A172 (cell line): ENCODE measurements at regions not wholly inside any gene's neighbourhood (a gene's known extent, or its start where the extent isn't known, plus 50 kb on each side); places are given as distances from the start of the nearest gene placed in this dataset.
A peak's percentile ranks its signal among the peaks of the same experiment; 100 is the strongest.

Experiments
- DNase-seq: peaks from one replicate; pipeline ENCODE4 v3.0.0-alpha.2; 2015; ENCODE audit warnings: low spot score

DNA sequence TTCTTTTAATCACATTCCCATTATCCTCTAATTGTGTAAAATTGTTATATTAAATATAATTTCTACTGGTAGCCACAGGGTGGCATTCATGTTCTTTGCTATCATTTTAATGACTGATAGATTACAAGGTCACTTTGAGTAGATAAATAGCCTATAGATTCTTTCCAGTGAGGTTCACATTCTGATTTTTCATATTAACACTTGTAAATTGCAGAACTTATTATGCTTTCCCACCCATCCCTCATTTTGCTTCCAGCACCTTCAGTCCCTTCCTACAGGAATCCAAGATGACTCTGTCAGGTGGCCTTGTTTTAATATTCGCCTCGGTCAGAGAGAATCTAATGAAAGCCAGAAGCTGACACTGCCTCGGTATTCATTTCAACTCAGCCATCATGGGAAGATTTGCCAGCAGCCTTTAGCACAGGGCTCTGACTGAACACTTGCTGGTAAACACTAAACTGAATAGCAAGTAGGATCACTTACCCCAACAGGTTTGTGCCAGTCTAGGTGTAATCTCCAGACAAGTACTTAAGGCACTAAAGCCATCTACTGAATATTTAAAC is 101.2 kb upstream of the FSHR start:
- no peak for DNase-seq

DNA sequence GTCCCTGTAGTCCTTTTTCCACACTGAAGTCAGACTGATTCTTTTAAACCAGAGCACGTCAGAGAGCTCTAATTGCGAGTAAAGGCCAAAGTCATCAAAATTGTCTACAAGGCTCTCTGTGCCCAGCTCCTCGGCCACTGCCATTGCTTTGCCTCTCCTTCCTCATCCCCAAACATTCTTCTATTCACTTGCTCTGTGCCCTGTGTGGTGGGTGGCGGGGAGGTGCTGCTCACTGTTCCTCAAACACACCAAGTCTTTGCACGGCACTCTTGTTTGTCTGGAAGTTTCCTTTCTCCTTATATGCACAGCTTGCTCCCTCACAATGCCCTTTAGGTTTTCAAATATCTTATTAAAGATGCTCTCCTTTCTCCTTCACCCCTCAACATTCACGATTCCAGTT is 100.1 kb upstream of the FSHR start:
- no peak for DNase-seq

- no peak for DNase-seq
Measured at GRCh38 chr2:49251766-49252165, 97.5 kb upstream of the FSHR start.

- DNase-seq: no peak
Measured at GRCh38 chr2:49251251-49251650, 96.9 kb upstream of the FSHR start.

DNA sequence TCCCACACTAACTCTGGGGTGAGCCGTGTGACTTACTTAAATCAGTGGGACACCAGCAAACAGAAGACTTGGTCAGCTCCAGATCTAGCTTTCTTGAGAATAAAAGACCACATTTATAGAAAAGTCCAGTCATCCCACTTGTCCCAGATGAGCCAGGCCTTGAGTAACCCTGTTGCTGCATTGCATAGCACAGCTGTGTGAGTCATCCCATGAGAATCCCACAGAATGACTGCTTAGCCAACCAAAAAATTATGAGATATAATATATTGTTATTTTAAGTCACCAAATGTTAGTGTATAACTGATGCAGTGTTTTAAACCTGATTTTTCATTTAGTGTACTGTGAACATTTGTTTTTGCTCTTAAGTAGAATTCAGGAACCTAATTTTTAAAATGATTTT is 94.2 kb upstream of the FSHR start:
- DNase-seq: peak; percentile 64

DNA sequence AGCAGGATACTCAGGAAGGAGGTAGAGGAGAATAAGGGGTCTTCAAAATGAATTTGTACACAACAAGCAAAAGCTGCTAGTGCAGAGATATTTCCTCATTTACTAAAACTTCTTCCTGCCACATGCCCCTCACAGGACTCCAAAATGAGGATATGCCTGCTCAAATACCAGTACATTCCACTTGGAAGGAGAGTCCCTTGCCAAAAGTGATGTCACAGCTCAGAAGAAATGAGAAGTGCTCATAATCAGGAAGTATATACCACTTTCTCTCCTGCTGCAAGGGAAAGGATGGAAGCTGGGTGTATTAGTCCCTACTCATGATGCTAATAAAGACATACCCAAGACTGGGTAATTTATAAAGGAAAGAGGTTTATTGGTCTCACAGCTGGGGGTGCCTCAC is 87.7 kb upstream of the FSHR start:
- no peak for DNase-seq

GRCh38 chr2:49241501-49241900 is 87.2 kb upstream of the FSHR start:
- DNase-seq: no peak

- no peak for DNase-seq
Measured at GRCh38 chr2:49240608-49241007, 86.3 kb upstream of the FSHR start.

GRCh38 chr2:49238604-49238960 is 84.3 kb upstream of the FSHR start:
- no peak for DNase-seq

DNA sequence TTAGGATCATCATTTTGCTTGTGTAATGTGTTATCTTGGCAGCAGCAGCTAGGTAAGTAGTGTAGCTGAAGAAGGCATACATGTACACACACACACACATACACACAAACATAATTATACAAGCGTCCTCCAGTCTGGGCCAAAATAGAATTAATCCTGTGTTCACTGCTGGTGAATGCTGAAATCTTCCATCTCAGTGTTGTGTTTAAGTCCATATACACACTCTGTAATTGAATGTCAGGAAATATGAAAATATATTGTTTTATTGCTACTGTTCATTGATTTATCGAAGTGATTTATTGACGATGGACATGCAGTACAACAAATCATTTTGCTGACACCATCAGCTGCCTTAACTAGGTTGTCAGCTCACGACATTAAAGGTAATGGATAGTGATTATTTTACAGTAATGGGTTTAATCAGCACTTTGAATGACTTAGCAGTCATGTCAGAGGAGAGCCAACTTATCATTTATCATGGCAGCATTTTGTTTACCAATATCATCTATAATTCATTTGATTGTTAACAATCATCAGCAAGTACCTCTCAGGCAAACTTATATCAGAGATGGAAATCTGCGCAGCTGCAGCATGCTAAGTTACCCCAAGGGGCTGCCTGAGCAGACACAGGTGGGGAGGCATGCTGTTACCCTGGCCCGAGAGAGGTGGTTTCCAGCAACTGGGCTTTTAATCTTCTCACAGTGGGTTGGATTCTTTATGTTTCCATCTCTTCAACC is 83.7 kb upstream of the FSHR start:
- DNase-seq: no peak

DNA sequence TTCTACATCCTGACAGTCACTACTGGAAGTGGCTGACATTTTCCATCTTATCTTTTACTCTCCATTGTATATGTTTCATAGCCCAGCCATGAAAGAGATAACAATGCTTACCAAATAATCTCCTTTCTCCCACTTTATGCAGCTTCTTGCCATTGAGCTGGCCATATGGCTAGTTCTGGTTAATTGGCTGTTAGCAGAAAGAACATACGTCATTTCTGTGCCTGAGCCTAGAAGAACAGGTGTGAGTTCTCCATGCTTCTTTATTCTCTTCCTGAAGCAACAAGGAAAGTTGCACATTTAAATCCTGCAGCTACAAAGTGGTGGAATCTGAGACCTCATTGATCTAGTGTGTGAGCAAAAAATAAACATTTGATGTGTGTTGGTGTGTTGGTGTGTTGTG is 82.0 kb upstream of the FSHR start:
- DNase-seq: no peak

GRCh38 chr2:49226360-49226759 is 72.0 kb upstream of the FSHR start:
- DNase-seq: no peak

- no peak for DNase-seq
Measured at GRCh38 chr2:49225126-49225525, 70.8 kb upstream of the FSHR start.

DNA sequence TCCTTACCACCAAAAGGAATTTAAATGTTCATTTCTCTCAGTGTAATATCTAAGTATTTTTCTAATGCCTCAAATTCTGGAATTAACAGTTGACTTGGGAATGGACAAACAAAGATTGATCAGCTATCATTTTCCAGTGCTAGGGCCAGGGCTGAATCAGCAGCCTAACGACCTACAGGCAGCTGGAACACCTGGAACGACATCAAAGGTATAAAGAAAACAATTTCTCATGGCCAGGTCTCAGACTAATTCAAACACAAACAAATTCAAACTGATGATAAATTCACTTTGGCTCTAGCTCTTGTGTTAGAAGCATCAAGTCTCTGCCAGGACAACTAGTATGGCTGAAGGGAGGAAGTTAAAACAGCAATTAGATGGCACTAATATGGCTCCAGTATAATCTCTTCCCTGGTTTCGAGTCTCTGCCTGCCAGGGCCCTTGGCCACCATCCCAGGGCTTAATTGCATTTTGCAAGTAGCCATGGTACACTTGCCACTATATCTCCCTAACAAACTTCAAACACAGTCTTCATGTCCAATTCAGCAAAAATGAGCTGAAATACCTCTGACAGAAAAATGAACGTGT is 70.2 kb upstream of the FSHR start:
- DNase-seq: no peak

- DNase-seq: no peak
Measured at GRCh38 chr2:49222975-49223528, 68.7 kb upstream of the FSHR start.

DNA sequence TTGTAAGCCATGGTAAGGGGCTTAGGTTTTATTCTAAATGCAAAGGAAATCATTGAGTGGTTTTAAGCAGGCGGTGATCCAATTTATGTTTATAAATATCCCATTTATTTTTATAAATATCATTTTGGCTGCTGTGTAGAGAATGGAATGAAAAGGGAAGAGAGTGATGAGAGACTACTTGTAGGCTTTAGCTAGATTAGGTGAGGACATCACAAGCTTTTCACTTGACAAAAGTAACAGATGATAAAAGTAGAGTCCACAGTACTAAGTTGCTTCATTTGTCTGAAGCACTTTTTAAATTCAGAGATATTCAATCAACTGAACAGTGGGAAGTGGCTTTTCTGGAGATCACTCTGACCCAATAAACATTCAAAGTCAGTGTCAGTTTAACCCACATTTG is 65.4 kb upstream of the FSHR start:
- DNase-seq: no peak

GRCh38 chr2:49210191-49210590 is 55.9 kb upstream of the FSHR start:
- no peak for DNase-seq

GRCh38 chr2:49207204-49207603 is 52.9 kb upstream of the FSHR start:
- no peak for DNase-seq
